NOMO-1 treated with DMSO at 0.1 percent for 48 hours (cell line): ENCODE measurements at regions not wholly inside any gene's neighbourhood (a gene's known extent, or its start where the extent isn't known, plus 50 kb on each side); places are given as distances from the start of the nearest gene placed in this dataset.
"Not testable (repeated sequence)": the region's sequence is repeated elsewhere in the genome, so short reads cannot be mapped to it uniquely, and the experiment has no call there.

Experiments used
- DNase-seq: peaks from one replicate; lab custom pipeline; 2025; ENCODE audit not compliant: unreplicated experiment; lab: John Stamatoyannopoulos, UW

DNA sequence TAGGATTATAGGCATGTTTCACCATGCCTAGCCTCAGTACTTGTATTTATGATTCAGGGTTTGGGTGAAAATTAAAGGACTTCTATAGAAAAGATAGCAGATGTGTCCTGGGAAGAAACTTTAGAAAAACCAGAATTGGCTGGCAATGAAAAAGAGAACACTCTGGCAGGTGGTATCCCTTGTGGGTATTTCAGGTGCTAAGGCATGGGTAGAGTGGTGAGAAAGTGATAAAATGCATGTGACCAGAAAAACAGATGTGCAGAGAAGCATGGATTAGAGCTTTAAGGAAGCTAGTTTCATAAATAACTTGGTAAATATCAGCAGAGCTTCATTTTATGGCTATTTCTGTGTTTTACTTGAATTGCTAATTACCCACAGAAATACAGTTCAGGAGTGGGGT, 622.2 kb downstream of the DOK5 start:
- no peak for DNase-seq

DNA sequence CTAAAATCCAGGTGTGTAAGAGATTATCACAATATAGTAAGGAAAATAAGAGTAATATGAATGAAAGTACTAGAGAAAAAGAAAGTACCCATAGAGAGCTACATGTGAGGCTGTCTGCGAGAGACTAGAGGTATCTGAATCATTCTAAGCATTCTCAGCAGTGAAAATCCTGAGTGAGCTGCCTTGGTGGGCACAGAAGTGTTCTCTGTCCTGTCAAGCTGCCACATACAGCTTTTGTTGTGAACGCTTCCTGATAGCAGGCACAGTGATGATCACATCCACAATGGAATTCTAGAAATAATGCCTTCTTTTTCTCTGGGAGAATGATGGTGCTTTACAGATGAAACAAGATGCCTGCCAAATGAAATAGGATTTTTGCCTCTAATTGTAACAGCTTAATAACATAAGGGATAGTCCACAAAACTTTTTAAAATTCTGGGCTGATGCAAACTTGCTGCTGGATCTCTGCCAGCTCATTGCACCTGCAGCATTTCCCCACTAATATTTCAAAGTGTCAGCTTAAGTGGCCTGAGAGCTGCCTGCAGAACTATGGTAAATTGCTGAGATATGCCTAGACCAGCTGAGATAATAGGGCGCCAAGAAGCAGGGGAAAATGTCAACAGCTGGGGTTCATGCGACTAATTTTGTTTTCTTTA, 620.5 kb downstream of the DOK5 start:
- DNase-seq: no peak

DNA sequence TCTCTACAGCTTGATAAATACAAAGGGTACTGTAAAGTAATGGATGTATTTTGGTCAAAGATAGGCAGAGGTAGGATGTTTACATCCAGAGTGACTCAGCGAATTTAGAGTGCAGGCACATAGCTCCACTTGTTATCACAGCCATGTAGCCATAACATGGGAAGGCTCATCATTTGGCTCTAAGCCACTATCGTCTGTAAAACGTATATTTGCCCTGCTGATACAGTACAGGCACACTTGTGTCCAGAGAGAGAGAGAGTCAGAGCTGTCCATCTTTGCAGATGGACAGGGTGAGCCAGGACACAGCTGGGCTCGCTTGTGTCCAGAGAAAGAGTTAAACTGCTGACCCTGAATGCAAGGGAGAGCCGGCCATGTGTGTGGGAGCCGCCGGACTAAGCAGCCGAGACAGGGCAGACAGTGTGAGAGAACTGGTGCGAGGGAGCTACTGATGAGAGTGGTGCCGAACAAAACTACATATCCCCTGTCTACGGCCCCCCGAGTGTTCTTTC, 619.0 kb downstream of the DOK5 start:
- no peak for DNase-seq

DNA sequence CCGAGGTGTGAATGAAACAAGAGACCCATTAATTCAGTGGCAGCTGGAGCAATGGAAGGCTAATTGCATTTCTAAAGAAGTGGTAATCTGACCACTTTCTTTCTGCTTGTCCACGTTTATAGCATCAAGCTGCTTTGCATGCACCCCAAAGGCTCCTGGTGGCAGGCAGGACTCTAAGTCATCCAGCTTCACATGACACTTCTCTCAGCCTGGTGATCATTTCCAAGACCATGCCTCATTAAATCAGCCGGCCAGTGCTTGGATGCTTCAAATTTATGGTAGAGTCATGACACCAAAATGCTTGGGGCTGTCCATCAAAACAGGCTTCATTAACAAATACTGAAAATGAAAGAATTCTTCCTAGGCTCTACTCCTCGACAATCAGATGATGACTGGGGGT, 614.9 kb downstream of the DOK5 start:
- no peak for DNase-seq

DNA sequence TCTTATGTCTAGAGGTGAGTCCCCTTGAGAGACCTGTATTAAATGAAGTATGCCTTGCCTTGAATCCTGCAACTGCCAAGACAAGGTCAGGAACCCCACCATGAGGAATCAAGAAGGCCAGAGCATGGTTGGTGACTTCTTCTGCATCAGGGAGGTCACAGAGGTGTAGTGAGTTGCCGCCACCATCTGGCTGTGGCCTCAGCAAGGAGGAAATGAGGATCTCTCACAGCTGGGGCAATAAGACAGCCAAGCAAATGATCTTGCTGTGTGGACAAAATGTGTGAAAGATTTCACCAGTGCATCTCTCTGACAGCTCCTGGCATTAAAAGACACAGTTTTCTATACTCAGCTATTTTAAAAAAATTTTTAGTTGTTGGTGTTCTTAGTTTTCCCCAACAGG, 611.0 kb downstream of the DOK5 start:
- no peak for DNase-seq

DNA sequence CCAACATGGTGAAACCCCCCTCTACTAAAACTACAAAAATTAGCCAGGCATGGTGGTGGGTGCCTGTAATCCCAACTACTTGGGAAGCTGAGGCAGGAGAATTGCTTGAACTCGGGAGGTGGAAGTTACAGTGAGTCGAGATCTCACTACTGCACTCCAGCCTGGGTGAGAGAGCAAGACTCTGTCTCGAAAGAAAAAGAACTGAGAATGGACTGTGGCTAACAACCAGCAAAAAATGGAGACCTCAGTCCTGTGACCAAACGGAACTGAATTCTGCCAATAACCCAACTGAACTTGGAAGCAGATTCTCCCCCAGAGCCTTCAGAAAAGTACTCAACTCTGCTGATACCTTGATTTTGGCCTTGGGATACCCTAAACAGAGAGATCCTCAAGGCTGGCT, 604.5 kb downstream of the DOK5 start:
- no peak for DNase-seq

DNA sequence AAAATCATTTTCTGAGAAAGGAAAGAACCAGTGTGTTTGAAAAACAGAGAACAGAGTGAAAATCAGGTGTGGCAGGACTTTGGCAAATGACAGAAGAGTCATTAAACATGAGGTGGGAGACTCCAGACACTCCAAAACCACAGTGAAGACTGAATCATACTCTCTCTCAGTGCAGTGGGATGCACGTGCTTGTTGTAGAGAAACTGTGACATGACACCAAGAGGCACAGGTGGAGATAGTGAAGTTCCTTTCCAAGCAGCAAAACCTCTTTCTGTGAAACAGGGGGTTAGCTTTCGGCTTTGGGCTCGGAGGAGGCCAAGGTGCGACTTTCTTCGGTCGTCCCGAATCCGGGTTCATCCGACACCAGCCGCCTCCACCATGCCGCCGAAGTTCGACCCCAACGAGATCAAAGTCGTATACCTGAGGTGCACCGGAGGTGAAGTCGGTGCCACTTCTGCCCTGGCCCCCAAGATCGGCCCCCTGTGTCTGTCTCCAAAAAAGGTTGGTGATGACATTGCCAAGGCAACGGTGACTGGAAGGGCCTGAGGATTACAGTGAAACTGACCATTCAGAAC, 599.0 kb downstream of the DOK5 start:
- not testable (repeated sequence) for DNase-seq

DNA sequence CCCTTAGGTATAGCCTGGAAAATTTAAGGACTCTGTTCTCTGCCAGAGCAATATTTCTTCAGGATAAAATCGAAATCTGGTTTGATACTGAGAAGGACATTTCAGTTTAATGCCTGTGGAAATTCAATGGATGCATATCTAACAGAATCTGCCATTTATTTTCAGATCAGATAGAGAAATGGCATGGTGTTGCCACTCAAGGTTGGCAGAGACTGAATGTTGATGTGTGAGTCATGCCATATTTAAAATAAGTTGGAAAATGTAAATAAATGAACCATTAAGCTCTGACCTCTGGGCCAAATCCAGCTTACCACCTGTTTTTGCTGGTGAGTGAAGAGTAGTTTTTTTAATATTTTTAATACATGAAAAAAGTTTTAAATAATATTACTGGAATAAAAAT, 594.6 kb downstream of the DOK5 start:
- DNase-seq: no peak

DNA sequence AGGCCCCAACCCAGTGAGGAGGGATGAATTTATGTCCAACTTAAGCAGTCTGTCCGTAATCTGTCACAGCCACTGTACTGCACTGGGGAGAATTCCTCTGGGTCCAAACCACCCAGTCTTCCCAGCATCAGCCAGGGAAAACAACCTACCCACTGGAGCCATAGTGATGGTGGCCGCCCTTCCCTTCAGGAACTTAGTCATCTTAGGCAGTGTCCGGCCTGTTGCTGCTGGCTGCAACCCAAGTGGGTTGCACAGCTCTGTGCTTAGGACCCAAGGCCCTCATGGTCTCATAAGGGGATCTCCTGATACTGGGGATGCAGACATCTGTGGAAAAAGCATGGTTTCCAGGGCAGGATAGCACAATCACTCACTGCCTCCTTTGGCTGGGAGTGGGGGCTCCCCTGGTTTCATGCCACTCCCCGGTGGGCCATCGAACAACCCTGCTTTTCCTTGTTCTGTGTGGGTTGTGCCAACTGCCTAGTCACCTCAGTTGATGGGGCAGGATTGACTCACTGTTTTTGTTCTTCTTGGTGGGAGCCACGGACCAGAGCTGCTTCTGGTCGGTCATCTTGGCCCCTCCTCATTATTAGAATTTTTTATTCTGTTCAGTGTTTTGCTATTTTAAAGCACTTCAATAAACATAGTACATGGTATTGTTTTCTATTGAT, 591.9 kb downstream of the DOK5 start:
- DNase-seq: no peak

DNA sequence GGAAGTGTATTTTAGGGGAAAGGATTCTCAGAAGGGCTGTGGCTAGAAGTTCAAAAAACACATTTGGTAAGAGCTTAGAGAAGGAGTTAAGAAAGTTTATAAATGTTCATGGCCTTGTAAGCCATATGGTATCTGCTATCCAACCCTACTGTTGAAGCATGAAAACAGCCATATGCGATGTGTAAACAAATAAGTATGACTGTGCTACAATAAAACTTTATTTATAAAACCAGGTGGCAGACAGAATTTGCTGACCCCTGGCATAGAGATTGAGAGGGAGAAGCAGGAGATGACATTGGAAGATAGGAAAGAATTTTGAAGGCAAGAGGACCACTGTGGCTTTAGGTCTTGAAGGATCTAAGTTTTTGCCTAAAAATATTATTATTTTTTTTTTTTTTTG, 583.5 kb downstream of the DOK5 start:
- DNase-seq: no peak

DNA sequence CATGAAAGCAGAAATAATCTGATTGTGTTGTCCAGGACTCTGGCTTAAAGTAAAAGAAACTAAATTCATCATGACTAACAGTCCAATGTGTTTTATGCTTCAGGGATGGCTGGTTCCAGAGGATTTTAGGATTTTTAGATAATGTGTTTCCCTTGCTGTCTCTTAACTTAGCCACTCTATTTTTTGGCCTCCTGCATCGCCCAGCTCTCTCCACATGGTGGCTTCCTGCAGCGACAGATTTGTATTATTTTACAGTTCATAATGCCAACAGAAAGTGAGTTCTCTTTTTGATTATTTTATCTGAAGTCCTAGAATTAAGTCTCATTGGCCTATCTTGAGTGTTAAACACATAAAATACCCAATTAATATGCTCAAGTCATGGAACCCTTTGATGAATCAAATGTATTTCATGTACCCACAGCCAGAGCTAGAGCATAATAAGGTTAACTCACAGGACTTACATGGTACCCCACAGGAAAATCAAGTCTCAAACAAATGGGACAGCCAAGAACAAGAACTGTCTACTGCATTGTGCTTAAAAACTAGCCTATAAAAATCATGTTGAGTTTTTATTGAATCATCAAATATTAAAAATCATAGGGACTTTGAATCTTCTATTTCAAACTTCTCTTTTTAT, 582.5 kb downstream of the DOK5 start:
- no peak for DNase-seq

DNA sequence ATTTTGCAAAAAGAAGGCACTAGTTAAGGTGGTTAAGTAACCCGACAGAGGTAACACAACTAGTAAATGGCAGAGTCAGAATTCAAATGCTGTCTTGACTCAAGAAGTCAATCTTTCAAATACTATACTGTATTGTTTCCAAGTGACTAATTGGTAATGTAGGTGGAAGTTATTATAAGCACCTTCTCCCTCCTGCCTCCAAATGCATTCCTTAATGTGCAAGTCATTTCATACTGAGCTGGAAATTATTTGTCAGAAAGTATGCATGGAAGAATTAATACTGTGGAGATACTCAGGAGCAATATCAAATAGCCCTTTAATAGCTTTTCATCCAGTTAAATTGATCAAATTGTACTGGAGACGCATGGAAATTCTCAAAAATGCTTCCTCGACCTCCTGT, 579.1 kb downstream of the DOK5 start:
- DNase-seq: no peak

DNA sequence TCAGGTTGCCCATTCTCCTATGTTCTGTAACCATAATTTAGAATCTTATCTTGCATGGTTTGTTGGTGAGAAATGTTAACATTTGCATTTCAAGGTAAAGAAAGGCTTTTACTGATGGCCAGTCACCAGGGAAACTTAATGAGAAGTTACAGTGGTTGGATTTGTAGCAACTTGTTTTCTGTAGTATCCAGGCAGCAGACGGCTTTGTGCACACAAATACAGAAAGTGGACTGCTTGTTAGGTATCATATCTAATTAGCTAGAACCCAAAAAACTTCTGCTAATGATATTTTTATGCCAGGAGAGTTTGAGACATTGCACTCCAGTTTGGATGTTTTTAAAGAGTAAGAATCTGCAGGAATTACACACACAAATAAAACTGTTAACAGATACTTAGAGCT, 578.0 kb downstream of the DOK5 start:
- no peak for DNase-seq

DNA sequence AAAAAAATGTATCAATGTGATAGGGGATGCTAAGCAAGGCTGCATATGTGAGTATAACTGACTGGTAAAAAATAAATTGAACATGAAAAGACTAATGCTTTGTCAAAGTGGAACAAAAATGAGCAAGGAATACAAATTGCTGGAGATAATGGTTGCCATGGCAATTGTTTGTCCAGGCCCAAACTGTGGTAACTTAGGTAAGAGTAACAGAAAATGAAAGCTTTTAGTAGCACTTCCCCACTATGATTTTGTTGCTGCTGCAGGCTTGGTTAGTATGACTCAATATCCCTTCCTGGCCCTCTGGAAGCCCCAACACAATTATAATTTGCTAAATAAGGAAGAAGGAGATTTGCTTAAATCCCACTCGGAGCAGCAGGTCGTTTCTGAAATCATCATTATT, 577.1 kb downstream of the DOK5 start:
- DNase-seq: no peak

DNA sequence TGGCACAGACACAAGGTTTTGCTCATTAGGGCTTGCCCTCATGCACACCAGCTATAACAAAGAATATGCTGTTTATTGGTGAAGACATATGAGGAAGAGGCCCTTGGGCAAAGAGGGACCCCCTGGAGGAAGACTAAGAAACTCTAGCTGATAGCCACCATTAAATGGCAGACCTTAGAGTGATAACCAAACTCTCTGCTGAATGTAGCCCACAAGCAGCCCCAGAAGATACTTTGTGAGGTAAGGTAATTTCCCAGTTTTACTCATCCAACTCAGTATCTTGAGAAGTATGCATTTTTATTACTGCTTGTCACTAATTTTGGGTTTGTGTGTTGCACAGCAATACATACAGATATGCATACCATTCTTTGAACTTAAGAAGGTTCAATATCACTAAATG, 563.3 kb downstream of the DOK5 start:
- no peak for DNase-seq

DNA sequence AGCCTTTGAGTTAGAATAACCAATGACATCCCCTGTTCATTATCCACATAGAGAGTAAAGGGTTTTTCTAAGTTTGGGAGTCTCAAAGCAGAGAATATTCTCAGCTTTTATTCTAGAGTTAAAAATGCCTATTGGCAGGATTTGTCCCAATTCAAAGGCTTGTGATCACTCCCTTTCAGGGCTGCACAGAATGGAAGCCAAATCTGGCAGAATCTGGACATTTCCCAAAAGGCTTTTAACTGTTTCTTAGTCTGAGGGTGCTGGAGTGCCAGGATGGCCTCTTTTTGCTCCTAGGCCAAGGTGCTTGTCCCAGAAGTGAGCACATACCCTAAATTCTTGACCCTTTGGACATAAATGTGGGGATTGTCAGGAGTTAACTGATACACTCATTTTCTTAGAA, 556.6 kb downstream of the DOK5 start:
- DNase-seq: no peak

DNA sequence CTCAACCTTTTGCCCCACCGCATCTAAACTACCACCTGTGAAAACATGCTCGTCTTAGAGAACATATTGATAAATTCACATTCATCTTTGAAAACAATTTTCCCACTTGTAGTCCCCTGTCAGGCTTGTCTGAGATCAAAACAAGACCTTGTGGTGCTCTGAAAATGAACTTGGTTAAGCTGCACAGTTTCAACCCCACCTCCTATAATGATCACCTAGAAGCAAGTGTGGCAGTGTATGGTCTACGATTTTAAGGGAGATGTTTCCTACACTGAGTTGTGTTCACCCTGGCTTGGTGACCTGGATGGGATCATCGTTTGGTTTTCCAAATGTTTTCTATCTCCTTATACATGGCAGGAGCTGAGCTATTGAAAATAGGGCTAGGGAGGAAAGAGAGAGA, 539.4 kb downstream of the DOK5 start:
- DNase-seq: no peak

DNA sequence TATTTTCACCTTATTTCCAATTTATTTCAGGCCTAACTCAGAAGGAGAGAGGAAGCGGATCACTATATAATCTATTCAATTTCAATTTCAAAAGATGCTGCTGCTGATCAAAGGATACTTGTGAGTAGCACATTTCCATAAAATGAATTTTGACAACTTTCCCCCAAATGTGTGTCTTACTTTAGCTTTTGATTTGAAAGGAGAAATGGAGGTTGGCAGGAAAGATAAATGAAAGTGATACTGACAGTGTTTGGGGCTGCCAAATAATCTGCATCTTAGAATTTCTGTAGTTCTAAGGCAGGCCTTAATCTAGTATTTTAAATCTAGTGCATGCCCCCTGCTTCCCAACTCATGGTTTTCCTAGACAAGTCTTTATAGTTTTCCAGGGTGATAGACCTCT, 535.4 kb downstream of the DOK5 start:
- DNase-seq: no peak

DNA sequence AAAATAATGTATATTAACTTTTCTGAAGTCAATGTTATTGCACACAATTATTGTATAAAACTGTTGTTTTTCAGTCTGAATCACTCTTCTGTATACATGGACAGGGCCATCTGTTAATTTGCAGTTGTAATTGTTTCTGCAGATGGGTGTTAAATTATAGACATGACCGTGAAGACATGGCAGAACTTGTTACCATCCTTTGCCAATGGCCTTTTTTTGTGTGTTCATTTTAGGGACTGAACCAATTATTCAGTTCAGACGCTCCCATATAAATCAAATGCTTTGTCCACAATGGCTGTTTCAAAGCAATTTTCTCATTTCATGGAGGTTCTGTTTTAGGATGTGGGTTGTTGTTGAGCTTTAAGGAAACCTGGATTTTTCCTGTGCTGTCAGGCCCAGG, 533.7 kb downstream of the DOK5 start:
- no peak for DNase-seq

DNA sequence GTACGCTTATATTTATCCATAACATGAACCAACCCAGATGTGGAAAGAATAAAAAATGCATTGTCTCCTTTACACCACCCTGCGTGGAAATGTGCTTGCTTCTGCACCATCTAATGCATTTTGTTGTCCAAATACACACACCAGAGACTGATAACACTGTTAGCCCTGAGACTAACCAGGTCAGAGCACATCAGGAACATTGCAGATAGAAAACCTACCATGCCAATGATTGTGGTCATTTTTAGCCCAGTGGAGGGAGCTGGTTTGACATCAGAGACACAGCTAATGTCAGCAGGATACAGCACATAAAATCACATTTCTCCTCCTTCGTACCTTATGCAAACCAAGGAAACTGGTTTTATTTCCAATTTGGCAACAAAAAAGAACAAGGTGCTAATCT, 528.7 kb downstream of the DOK5 start:
- no peak for DNase-seq

DNA sequence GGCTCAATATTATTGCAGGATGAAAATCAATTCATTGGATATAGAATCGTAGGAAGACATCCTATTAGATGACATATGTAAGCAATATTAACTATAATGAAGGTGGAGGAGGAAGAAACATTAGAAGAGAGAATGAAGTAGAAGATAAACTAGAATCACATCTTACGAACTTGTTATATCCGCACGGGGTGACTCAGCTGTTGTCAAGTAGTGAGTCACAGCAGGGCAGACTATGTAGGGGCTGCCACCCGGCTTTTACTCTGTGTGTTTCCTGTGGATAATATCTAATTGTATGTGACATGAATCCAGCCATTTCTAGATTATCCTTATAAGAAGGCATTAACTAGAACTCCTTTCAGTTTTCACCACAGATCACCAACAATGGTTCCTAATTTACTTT, 520.2 kb downstream of the DOK5 start:
- no peak for DNase-seq

DNA sequence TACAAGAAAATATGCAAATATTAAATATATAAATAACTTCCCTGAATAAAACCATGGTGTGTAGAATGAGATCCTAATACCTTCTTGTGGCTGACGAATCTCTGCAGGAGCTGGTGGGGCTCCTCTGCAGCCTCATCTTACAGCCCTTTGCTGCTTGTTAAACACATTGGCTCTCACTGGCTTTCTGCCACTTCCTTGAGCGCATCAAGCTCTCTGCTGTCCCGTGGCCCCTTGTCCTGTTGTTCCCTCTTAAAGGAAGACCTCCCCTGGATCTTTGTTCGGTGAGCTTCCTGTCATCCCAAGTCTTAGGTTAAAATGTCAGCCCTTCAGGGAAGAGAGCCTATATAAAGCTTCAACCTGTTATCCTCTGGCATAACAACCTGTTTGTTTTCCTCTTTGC, 519.6 kb downstream of the DOK5 start:
- DNase-seq: no peak
